SK-N-SH treated with all-trans-retinoic acid at 6 μM for 48 hours (cell line): ENCODE measurements at regions not wholly inside any gene's neighbourhood (a gene's known extent, or its start where the extent isn't known, plus 50 kb on each side); places are given as distances from the start of the nearest gene placed in this dataset.

ENCODE experiments used
- ARNTL ChIP-seq: fragments of 450-650 bp; formaldehyde crosslinking; IDR thresholded peaks from 2 replicates; pipeline ENCODE4 v1.5.0; 2020; ENCODE audit warnings: low read depth, mild to moderate bottlenecking, moderate library complexity, borderline replicate concordance
- PATZ1 ChIP-seq: fragments of 250-450 bp; sonication (Bioruptor Pico); IDR thresholded peaks from 2 replicates; pipeline ENCODE4 v1.8.0; 2020; ENCODE audit warnings: mild to moderate bottlenecking, moderate library complexity, borderline replicate concordance
- RARB ChIP-seq: fragments of 250-450 bp; sonication (Bioruptor Pico); IDR thresholded peaks from 2 replicates; pipeline ENCODE4 v1.8.0; 2021; ENCODE audit warnings: mild to moderate bottlenecking, moderate library complexity
- ZNF565 ChIP-seq: fragments of 450-650 bp; formaldehyde crosslinking; conservative IDR thresholded peaks from 2 replicates; pipeline ENCODE4 v1.5.0; 2020; ENCODE audit warnings: low read depth, mild to moderate bottlenecking, moderate library complexity
- ZNF8 ChIP-seq: fragments of 450-650 bp; formaldehyde crosslinking; IDR thresholded peaks from 2 replicates; pipeline ENCODE4 v1.5.0; 2020; ENCODE audit warnings: mild to moderate bottlenecking, moderate library complexity
- TF ChIP-seq, protein P1 (sequence below): fragments of 250-450 bp; sonication (Bioruptor Pico); IDR thresholded peaks from 2 replicates; pipeline ENCODE4 v1.8.0; 2021; ENCODE audit warnings: low read depth, mild to moderate bottlenecking, moderate library complexity, borderline replicate concordance

DNA sequence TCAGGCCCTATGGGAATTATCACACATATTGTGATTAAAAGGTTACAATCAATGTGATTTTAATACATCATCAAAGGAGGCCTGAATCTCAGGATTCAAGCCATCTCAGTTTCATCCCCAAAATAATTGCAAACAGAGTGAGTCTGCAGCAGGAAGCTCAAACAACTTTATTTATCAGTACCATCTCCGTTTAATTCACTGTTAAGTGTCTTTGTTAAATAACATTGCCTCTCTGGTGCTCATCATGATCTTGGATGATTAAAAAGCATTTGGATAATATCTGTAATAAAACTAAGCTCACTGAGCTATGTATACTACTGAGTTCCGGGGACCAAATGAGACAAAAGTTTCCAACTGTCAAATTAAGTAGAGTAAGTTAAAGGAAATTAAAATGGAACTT lies 817.8 kb upstream of the CNTNAP5 start:
- TF ChIP-seq PATZ1 (CRISPR knock-in tag) (no peak), ZNF565 (no peak), RARB (no peak), ARNTL (no peak), ZNF8 (CRISPR knock-in tag) (no peak)
- TF ChIP-seq, protein P1, sequence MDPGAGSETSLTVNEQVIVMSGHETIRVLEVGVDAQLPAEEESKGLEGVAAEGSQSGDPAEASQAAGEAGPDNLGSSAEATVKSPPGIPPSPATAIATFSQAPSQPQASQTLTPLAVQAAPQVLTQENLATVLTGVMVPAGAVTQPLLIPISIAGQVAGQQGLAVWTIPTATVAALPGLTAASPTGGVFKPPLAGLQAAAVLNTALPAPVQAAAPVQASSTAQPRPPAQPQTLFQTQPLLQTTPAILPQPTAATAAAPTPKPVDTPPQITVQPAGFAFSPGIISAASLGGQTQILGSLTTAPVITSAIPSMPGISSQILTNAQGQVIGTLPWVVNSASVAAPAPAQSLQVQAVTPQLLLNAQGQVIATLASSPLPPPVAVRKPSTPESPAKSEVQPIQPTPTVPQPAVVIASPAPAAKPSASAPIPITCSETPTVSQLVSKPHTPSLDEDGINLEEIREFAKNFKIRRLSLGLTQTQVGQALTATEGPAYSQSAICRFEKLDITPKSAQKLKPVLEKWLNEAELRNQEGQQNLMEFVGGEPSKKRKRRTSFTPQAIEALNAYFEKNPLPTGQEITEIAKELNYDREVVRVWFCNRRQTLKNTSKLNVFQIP (CRISPR knock-in tag), result no peak
